KOPT-K1 (cell line): ENCODE measurements at regions not wholly inside any gene's neighbourhood (a gene's known extent, or its start where the extent isn't known, plus 50 kb on each side); places are given as distances from the start of the nearest gene placed in this dataset.
"Not testable (repeated sequence)": the region's sequence is repeated elsewhere in the genome, so short reads cannot be mapped to it uniquely, and the experiment has no call there.

ENCODE experiments used
- H3K27ac ChIP-seq: fragments of 200-600 bp; sonication (generic); 2 replicates; pipeline ENCODE4 v1.5.1; 2016; ENCODE audit warnings: antibody characterized with exemption, mild to moderate bottlenecking, low read depth, low read length; ENCODE audit not compliant: poor library complexity, severe bottlenecking
- H3K36me3 ChIP-seq: fragments of 200-600 bp; sonication (generic); 2 replicates; pipeline ENCODE4 v1.5.1; 2017; ENCODE audit warnings: antibody characterized with exemption, mild to moderate bottlenecking, low read length, moderate library complexity; ENCODE audit not compliant: insufficient read depth
- H3K9me3 ChIP-seq: fragments of 200-600 bp; sonication (generic); 2 replicates; pipeline ENCODE4 v1.5.1; 2017; ENCODE audit warnings: antibody characterized with exemption, low read length, mild to moderate bottlenecking; ENCODE audit not compliant: insufficient read depth, poor library complexity, severe bottlenecking

- not testable (repeated sequence) for H3K27ac ChIP-seq
Measured at GRCh38 chr5:34180940-34181614, 138.1 kb upstream of the C1QTNF3 start.

GRCh38 chr5:34185005-34185404, 142.0 kb upstream of the C1QTNF3 start:
- H3K36me3 ChIP-seq: peaks cover 18% of the 10 kb centered on the region
- not testable (repeated sequence) for H3K9me3 ChIP-seq, H3K27ac ChIP-seq

More at GRCh38 chr5:34180940-34181614, 138.1 kb upstream of the C1QTNF3 start:
- peaks cover 24% of the 10 kb centered on the region for H3K36me3 ChIP-seq
- H3K9me3 ChIP-seq: not testable (repeated sequence)

GRCh38 chr5:34185572-34185971, 142.6 kb upstream of the C1QTNF3 start:
- not testable (repeated sequence) for H3K9me3 ChIP-seq, H3K27ac ChIP-seq
- H3K36me3 ChIP-seq: peaks cover 16% of the 10 kb centered on the region

- not testable (repeated sequence) for H3K27ac ChIP-seq, H3K9me3 ChIP-seq
- H3K36me3 ChIP-seq: peaks cover 16% of the 10 kb centered on the region
Measured at GRCh38 chr5:34186108-34186507, 143.1 kb upstream of the C1QTNF3 start.

GRCh38 chr5:34186865-34187264, 143.9 kb upstream of the C1QTNF3 start:
- peaks cover 14% of the 10 kb centered on the region for H3K36me3 ChIP-seq
- not testable (repeated sequence) for H3K9me3 ChIP-seq, H3K27ac ChIP-seq

- not testable (repeated sequence) for H3K9me3 ChIP-seq, H3K27ac ChIP-seq
- peaks cover 17% of the 10 kb centered on the region for H3K36me3 ChIP-seq
Measured at GRCh38 chr5:34187441-34187840, 144.4 kb upstream of the C1QTNF3 start.

- not testable (repeated sequence) for H3K27ac ChIP-seq, H3K9me3 ChIP-seq
- peaks cover 15% of the 10 kb centered on the region; the same call in 1 of the 2 replicates for H3K36me3 ChIP-seq
Measured at GRCh38 chr5:34188001-34188822, 145.2 kb upstream of the C1QTNF3 start.

- H3K9me3 ChIP-seq, H3K27ac ChIP-seq: not testable (repeated sequence)
- peaks cover 15% of the 10 kb centered on the region; the same call in 1 of the 2 replicates for H3K36me3 ChIP-seq
Measured at GRCh38 chr5:34189246-34189645, 146.2 kb upstream of the C1QTNF3 start.

GRCh38 chr5:34189752-34190411, 146.9 kb upstream of the C1QTNF3 start:
- peaks cover 15% of the 10 kb centered on the region; the same call in 1 of the 2 replicates for H3K36me3 ChIP-seq
- H3K27ac ChIP-seq, H3K9me3 ChIP-seq: not testable (repeated sequence)

GRCh38 chr5:34190466-34190865, 147.5 kb upstream of the C1QTNF3 start:
- not testable (repeated sequence) for H3K9me3 ChIP-seq, H3K27ac ChIP-seq
- H3K36me3 ChIP-seq: peaks cover 15% of the 10 kb centered on the region; the same call in 1 of the 2 replicates

- not testable (repeated sequence) for H3K9me3 ChIP-seq, H3K27ac ChIP-seq
- H3K36me3 ChIP-seq: peaks cover 15% of the 10 kb centered on the region; the same call in 1 of the 2 replicates
Measured at GRCh38 chr5:34191279-34191744, 148.3 kb upstream of the C1QTNF3 start.

- not testable (repeated sequence) for H3K27ac ChIP-seq, H3K9me3 ChIP-seq
- peaks cover 15% of the 10 kb centered on the region; the same call in 1 of the 2 replicates for H3K36me3 ChIP-seq
Measured at GRCh38 chr5:34192064-34192922, 149.3 kb upstream of the C1QTNF3 start.

GRCh38 chr5:34192923-34193262, 149.9 kb upstream of the C1QTNF3 start:
- peaks cover 15% of the 10 kb centered on the region; the same call in 1 of the 2 replicates for H3K36me3 ChIP-seq
- not testable (repeated sequence) for H3K9me3 ChIP-seq, H3K27ac ChIP-seq

- H3K27ac ChIP-seq, H3K9me3 ChIP-seq: not testable (repeated sequence)
- H3K36me3 ChIP-seq: peaks cover 15% of the 10 kb centered on the region; the same call in 1 of the 2 replicates
Measured at GRCh38 chr5:34193297-34193696, 150.3 kb upstream of the C1QTNF3 start.
